PC-3 (cell line): ENCODE measurements at regions not wholly inside any gene's neighbourhood (a gene's known extent, or its start where the extent isn't known, plus 50 kb on each side); places are given as distances from the start of the nearest gene placed in this dataset.

Experiments used
- CTCF ChIP-seq: fragments of 300-600 bp; sonication (generic); conservative IDR thresholded peaks from 2 replicates; pipeline ENCODE4 v1.5.1; 2017; ENCODE audit warnings: antibody characterized with exemption, low read depth, mild to moderate bottlenecking, low read length
- EZH2 ChIP-seq: fragments of 300-600 bp; sonication (generic); IDR thresholded peaks from one replicate; pipeline ENCODE4 v1.6.1; 2017; ENCODE audit warnings: antibody characterized with exemption, mild to moderate bottlenecking, low read length; ENCODE audit not compliant: unreplicated experiment
- EZH2phosphoT487 ChIP-seq: fragments of 300-600 bp; sonication (generic); IDR thresholded peaks from 2 replicates; pipeline ENCODE4 v1.6.1; 2018; ENCODE audit warnings: mild to moderate bottlenecking, antibody characterized with exemption, low read length, borderline replicate concordance

GRCh38 chr3:111244760-111245159 lies 173.1 kb downstream of the NECTIN3 start:
- no peak for TF ChIP-seq EZH2
- TF ChIP-seq CTCF = no peak
- TF ChIP-seq EZH2phosphoT487 = no peak
